GM12874 (cell line): ENCODE measurements at regions not wholly inside any gene's neighbourhood (a gene's known extent, or its start where the extent isn't known, plus 50 kb on each side); places are given as distances from the start of the nearest gene placed in this dataset.

Source experiments
- CTCF ChIP-seq: IDR thresholded peaks from 2 replicates; pipeline ENCODE4 v1.5.1; 2011; ENCODE audit warnings: low read depth, mild to moderate bottlenecking, control low read depth, low read length, moderate library complexity; ENCODE audit not compliant: insufficient read depth

- TF ChIP-seq CTCF = no peak
Measured at GRCh38 chr1:219433001-219433400, 179.9 kb downstream of the ZC3H11B start.

- no peak for TF ChIP-seq CTCF
Measured at GRCh38 chr1:219432191-219432606, 180.7 kb downstream of the ZC3H11B start.

- no peak for TF ChIP-seq CTCF
Measured at GRCh38 chr1:219430419-219430818, 182.5 kb downstream of the ZC3H11B start.

GRCh38 chr1:219428651-219429050, 184.3 kb downstream of the ZC3H11B start:
- TF ChIP-seq CTCF = no peak

GRCh38 chr1:219427989-219428388, 184.9 kb downstream of the ZC3H11B start:
- TF ChIP-seq CTCF = no peak

GRCh38 chr1:219427403-219427802, 185.5 kb downstream of the ZC3H11B start:
- TF ChIP-seq CTCF = no peak

- no peak for TF ChIP-seq CTCF
Measured at GRCh38 chr1:219422811-219423598, 189.9 kb downstream of the ZC3H11B start.
